ENCODE measurements at regions not wholly inside any gene's neighbourhood (a gene's known extent, or its start where the extent isn't known, plus 50 kb on each side); places are given as distances from the start of the nearest gene placed in this dataset.

- H3K79me2 ChIP-seq (ENCODE audit: insufficient read depth, low read length) = no peaks in the 10 kb centered on the region
- no peak overlapping the region for H3K4me2 ChIP-seq (ENCODE audit: low read length)
- H3K4me1 Mint-ChIP-seq (ENCODE audit: low read depth, unreplicated experiment) = no peaks in the 10 kb centered on the region
- H3K9me3 Mint-ChIP-seq (ENCODE audit: unreplicated experiment) = no peaks in the 10 kb centered on the region
- no peaks in the 10 kb centered on the region for H3K27me3 ChIP-seq (ENCODE audit: insufficient read depth, low read length)
- no peaks in the 10 kb centered on the region for H3K36me3 ChIP-seq (ENCODE audit: insufficient read depth, low read length)
- no peaks in the 10 kb centered on the region for H3K9me3 ChIP-seq (ENCODE audit: insufficient read depth, low read depth, low read length)
- no peak overlapping the region for H3K27ac ChIP-seq (ENCODE audit: low read depth, low read length)
- FAIRE-seq (no peak), DNase-seq (ENCODE audit: low read depth) (no peak)
- H3K27me3 Mint-ChIP-seq (ENCODE audit: low read depth, unreplicated experiment) = no peaks in the 10 kb centered on the region
- no peak overlapping the region for H2AFZ ChIP-seq (ENCODE audit: low read depth, low read length)
- H3K4me1 ChIP-seq (ENCODE audit: insufficient read depth, low read length) = no peaks in the 10 kb centered on the region
- TF ChIP-seq CTCF (IDR thresholded peaks at IDR 0.05; ENCODE audit: insufficient read depth, low read depth, low read length) = no peak
- no peak for TF ChIP-seq EZH2 (IDR thresholded peaks at IDR 0.05; ENCODE audit: insufficient read depth, low read length)
- no peak overlapping the region for H3K4me3 ChIP-seq (ENCODE audit: insufficient read depth, low read depth, low read length)
- no peaks in the 10 kb centered on the region for H4K20me1 ChIP-seq (ENCODE audit: insufficient read depth, low read length)
- no peak overlapping the region for H3K27ac Mint-ChIP-seq (ENCODE audit: unreplicated experiment)
- H3K9ac ChIP-seq (ENCODE audit: low read length) = no peak overlapping the region
- no peaks in the 10 kb centered on the region for H3K36me3 Mint-ChIP-seq (ENCODE audit: low read depth, unreplicated experiment)
- no peak overlapping the region for H3K4me3 Mint-ChIP-seq (ENCODE audit: unreplicated experiment)
Measured at GRCh38 chr4:28479666-28480065, 1619.0 kb downstream of the STIM2 start.

- no peak overlapping the region for H3K4me3 Mint-ChIP-seq (ENCODE audit: unreplicated experiment)
- H3K27ac ChIP-seq (ENCODE audit: low read depth, low read length) = no peak overlapping the region
- no peak overlapping the region for H3K4me3 ChIP-seq (ENCODE audit: insufficient read depth, low read depth, low read length)
- H3K4me2 ChIP-seq (ENCODE audit: low read length) = no peak overlapping the region
- H3K9me3 ChIP-seq (ENCODE audit: insufficient read depth, low read depth, low read length) = no peaks in the 10 kb centered on the region
- H3K4me1 ChIP-seq (ENCODE audit: insufficient read depth, low read length) = no peaks in the 10 kb centered on the region
- no peaks in the 10 kb centered on the region for H4K20me1 ChIP-seq (ENCODE audit: insufficient read depth, low read length)
- no peak overlapping the region for H3K9ac ChIP-seq (ENCODE audit: low read length)
- H3K27me3 Mint-ChIP-seq (ENCODE audit: low read depth, unreplicated experiment) = no peaks in the 10 kb centered on the region
- H3K36me3 Mint-ChIP-seq (ENCODE audit: low read depth, unreplicated experiment) = no peaks in the 10 kb centered on the region
- no peaks in the 10 kb centered on the region for H3K79me2 ChIP-seq (ENCODE audit: insufficient read depth, low read length)
- no peaks in the 10 kb centered on the region for H3K27me3 ChIP-seq (ENCODE audit: insufficient read depth, low read length)
- no peaks in the 10 kb centered on the region for H3K36me3 ChIP-seq (ENCODE audit: insufficient read depth, low read length)
- H2AFZ ChIP-seq (ENCODE audit: low read depth, low read length) = no peak overlapping the region
- H3K27ac Mint-ChIP-seq (ENCODE audit: unreplicated experiment) = no peak overlapping the region
- no peaks in the 10 kb centered on the region for H3K4me1 Mint-ChIP-seq (ENCODE audit: low read depth, unreplicated experiment)
- no peak for DNase-seq (ENCODE audit: low read depth)
- H3K9me3 Mint-ChIP-seq (ENCODE audit: unreplicated experiment) = no peaks in the 10 kb centered on the region
- TF ChIP-seq EZH2 (IDR thresholded peaks at IDR 0.05; ENCODE audit: insufficient read depth, low read length) (no peak), CTCF (IDR thresholded peaks at IDR 0.05; ENCODE audit: insufficient read depth, low read depth, low read length) (no peak)
- FAIRE-seq = no peak
Measured at GRCh38 chr4:28481565-28481964, 1620.9 kb downstream of the STIM2 start.

GRCh38 chr4:28482580-28483270 lies 1622.1 kb downstream of the STIM2 start:
- Mint-ChIP-seq H3K4me1 (ENCODE audit: low read depth, unreplicated experiment) (no peaks in the 10 kb centered on the region), H3K27ac (ENCODE audit: unreplicated experiment) (no peak overlapping the region), H3K9me3 (ENCODE audit: unreplicated experiment) (no peaks in the 10 kb centered on the region), H3K36me3 (ENCODE audit: low read depth, unreplicated experiment) (no peaks in the 10 kb centered on the region), H3K4me3 (ENCODE audit: unreplicated experiment) (no peak overlapping the region), H3K27me3 (ENCODE audit: low read depth, unreplicated experiment) (no peaks in the 10 kb centered on the region)
- Histone ChIP-seq H3K36me3 (ENCODE audit: insufficient read depth, low read length) (no peaks in the 10 kb centered on the region), H4K20me1 (ENCODE audit: insufficient read depth, low read length) (no peaks in the 10 kb centered on the region), H3K27ac (ENCODE audit: low read depth, low read length) (no peak overlapping the region), H2AFZ (ENCODE audit: low read depth, low read length) (no peak overlapping the region), H3K27me3 (ENCODE audit: insufficient read depth, low read length) (no peaks in the 10 kb centered on the region), H3K9ac (ENCODE audit: low read length) (no peak overlapping the region), H3K4me1 (ENCODE audit: insufficient read depth, low read length) (no peaks in the 10 kb centered on the region), H3K9me3 (ENCODE audit: insufficient read depth, low read depth, low read length) (no peaks in the 10 kb centered on the region), H3K4me2 (ENCODE audit: low read length) (no peak overlapping the region), H3K4me3 (ENCODE audit: insufficient read depth, low read depth, low read length) (no peak overlapping the region), H3K79me2 (ENCODE audit: insufficient read depth, low read length) (no peaks in the 10 kb centered on the region)
- DNase-seq (ENCODE audit: low read depth) (no peak), FAIRE-seq (no peak)
- TF ChIP-seq EZH2 (IDR thresholded peaks at IDR 0.05; ENCODE audit: insufficient read depth, low read length) = no peak
- TF ChIP-seq CTCF (IDR thresholded peaks at IDR 0.05; ENCODE audit: insufficient read depth, low read depth, low read length) = no peak

Measured in astrocyte (in vitro differentiated cells and primary cell).